DND-41 (cell line): ENCODE measurements at regions not wholly inside any gene's neighbourhood (a gene's known extent, or its start where the extent isn't known, plus 50 kb on each side); places are given as distances from the start of the nearest gene placed in this dataset.

Source experiments
- ATAC-seq: fragments of 200-7000 bp; cut with Tn5 transposase; 3 replicates; pipeline ENCODE4 v1.9.1; 2021; ENCODE audit warnings: low read depth; ENCODE audit not compliant: insufficient read depth
- DNase-seq: peaks from one replicate; pipeline ENCODE4 v3.0.0-alpha.2; 2020
- H2AFZ ChIP-seq: 2 replicates; pipeline ENCODE4 v1.6.0; 2012; ENCODE audit warnings: low read depth, low read length
- H3K27ac ChIP-seq: 2 replicates; pipeline ENCODE4 v1.5.1; 2012; ENCODE audit warnings: low read length, inconsistent platforms
- H3K27me3 ChIP-seq: fragments of 200-600 bp; sonication (generic); 2 replicates; pipeline ENCODE4 v1.6.0; 2012; ENCODE audit warnings: low read length, mild to moderate bottlenecking, inconsistent platforms; ENCODE audit not compliant: insufficient read depth, poor library complexity
- H3K36me3 ChIP-seq: 2 replicates; pipeline ENCODE4 v1.5.1; 2012; ENCODE audit warnings: low read length, inconsistent platforms; ENCODE audit not compliant: insufficient read depth
- H3K4me1 ChIP-seq: 2 replicates; pipeline ENCODE4 v1.5.1; 2012; ENCODE audit warnings: mild to moderate bottlenecking, low read length; ENCODE audit not compliant: insufficient read depth
- H3K4me2 ChIP-seq: 2 replicates; pipeline ENCODE4 v1.6.0; 2012; ENCODE audit warnings: mild to moderate bottlenecking, moderate library complexity, low read length, inconsistent platforms; ENCODE audit not compliant: insufficient read depth
- H3K4me3 ChIP-seq, 2 experiments: fragments of 200-600 bp in 1 of 2; shearing (Covaris generic) in 1 of 2; 2 replicates each; pipeline ENCODE4 v1.5.1; 2012 to 2016; ENCODE audit warnings: inconsistent platforms in 2 of 2, low read length in 2 of 2, mild to moderate bottlenecking in 2 of 2, low read depth in 1 of 2, moderate library complexity in 1 of 2
- H3K79me2 ChIP-seq: 2 replicates; pipeline ENCODE4 v1.6.0; 2012; ENCODE audit warnings: low read length, inconsistent platforms; ENCODE audit not compliant: insufficient read depth
- H3K9ac ChIP-seq: 2 replicates; pipeline ENCODE4 v1.6.0; 2012; ENCODE audit warnings: low read depth, mild to moderate bottlenecking, inconsistent platforms, low read length, moderate library complexity
- H3K9me3 ChIP-seq: 2 replicates; pipeline ENCODE4 v1.5.1; 2012; ENCODE audit warnings: low read length, moderate library complexity, mild to moderate bottlenecking, inconsistent platforms; ENCODE audit not compliant: insufficient read depth, severe bottlenecking
- H4K20me1 ChIP-seq: 2 replicates; pipeline ENCODE4 v1.6.0; 2012; ENCODE audit warnings: low read length; ENCODE audit not compliant: insufficient read depth
- EZH2 ChIP-seq: IDR thresholded peaks from 3 replicates; pipeline ENCODE4 v1.6.1; 2012; ENCODE audit warnings: borderline replicate concordance, low read depth, mild to moderate bottlenecking, moderate library complexity, low read length, inconsistent platforms; ENCODE audit not compliant: severe bottlenecking
- TF ChIP-seq, protein P1 (sequence below): IDR thresholded peaks from 2 replicates; pipeline ENCODE4 v1.5.1; 2012; ENCODE audit warnings: borderline replicate concordance, low read length, moderate library complexity, mild to moderate bottlenecking; ENCODE audit not compliant: poor library complexity, severe bottlenecking; ENCODE audit errors: extremely low read depth

DNA sequence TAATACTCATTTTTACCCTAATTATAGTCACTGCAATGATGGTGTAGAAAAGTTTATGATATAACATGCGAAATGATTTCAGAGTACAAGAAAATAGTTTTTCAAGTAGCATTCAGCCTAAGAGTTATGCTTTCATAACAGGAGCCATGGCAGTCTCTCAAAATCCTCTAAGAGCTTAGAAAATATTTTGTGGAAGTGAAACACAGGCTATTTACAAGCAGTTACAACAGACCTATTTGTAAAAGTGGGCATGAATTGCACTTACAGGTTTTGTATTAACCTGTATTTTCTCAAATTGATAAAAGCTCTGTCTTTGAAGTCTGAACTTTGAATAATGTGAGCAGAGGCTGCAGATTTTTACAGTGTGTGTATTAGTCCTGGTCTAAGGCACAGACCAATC is 523.3 kb downstream of the LRRC70 start:
- H3K79me2 ChIP-seq = no peaks in the 10 kb centered on the region
- ATAC-seq (no peak), DNase-seq (no peak)
- no peak overlapping the region for H3K9ac ChIP-seq
- H3K27ac ChIP-seq = no peak overlapping the region
- H3K4me1 ChIP-seq = no peaks in the 10 kb centered on the region
- no peaks in the 10 kb centered on the region for H4K20me1 ChIP-seq
- H3K4me3 ChIP-seq = no peak overlapping the region
- H3K36me3 ChIP-seq = no peaks in the 10 kb centered on the region
- no peak overlapping the region for H3K4me2 ChIP-seq
- no peaks in the 10 kb centered on the region for H3K9me3 ChIP-seq
- TF ChIP-seq, protein P1, sequence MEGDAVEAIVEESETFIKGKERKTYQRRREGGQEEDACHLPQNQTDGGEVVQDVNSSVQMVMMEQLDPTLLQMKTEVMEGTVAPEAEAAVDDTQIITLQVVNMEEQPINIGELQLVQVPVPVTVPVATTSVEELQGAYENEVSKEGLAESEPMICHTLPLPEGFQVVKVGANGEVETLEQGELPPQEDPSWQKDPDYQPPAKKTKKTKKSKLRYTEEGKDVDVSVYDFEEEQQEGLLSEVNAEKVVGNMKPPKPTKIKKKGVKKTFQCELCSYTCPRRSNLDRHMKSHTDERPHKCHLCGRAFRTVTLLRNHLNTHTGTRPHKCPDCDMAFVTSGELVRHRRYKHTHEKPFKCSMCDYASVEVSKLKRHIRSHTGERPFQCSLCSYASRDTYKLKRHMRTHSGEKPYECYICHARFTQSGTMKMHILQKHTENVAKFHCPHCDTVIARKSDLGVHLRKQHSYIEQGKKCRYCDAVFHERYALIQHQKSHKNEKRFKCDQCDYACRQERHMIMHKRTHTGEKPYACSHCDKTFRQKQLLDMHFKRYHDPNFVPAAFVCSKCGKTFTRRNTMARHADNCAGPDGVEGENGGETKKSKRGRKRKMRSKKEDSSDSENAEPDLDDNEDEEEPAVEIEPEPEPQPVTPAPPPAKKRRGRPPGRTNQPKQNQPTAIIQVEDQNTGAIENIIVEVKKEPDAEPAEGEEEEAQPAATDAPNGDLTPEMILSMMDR = no peak
- no peak for TF ChIP-seq EZH2
- H2AFZ ChIP-seq = no peak overlapping the region
- H3K27me3 ChIP-seq = no peaks in the 10 kb centered on the region

DNA sequence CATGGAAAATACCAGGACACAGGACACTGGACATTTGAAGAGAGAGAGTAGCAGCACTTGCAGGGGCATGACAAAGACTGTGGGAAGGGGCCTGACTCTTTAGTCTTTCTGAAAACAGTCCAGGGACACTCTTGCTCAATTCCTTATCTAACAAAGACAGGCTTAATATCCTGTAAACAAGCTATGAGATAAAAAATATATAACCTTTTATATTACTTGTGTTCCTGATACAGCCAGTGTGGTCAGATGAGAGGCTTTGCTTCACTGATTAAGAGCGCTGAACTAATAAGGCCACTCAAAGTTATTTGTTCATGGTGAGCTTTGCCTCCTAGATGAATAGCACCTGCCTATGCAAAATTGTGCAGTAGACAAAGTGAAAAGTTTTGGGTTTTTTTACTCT is 518.7 kb downstream of the LRRC70 start:
- Histone ChIP-seq H3K27me3 (no peaks in the 10 kb centered on the region), H3K4me2 (no peak overlapping the region), H3K79me2 (no peaks in the 10 kb centered on the region), H2AFZ (no peak overlapping the region), H3K4me1 (no peaks in the 10 kb centered on the region), H3K4me3 (no peak overlapping the region), H3K27ac (no peak overlapping the region), H3K9me3 (no peaks in the 10 kb centered on the region), H3K36me3 (no peaks in the 10 kb centered on the region), H3K9ac (no peak overlapping the region), H4K20me1 (no peaks in the 10 kb centered on the region)
- TF ChIP-seq, protein P1 = no peak
- no peak for DNase-seq
- no peak for ATAC-seq

DNA sequence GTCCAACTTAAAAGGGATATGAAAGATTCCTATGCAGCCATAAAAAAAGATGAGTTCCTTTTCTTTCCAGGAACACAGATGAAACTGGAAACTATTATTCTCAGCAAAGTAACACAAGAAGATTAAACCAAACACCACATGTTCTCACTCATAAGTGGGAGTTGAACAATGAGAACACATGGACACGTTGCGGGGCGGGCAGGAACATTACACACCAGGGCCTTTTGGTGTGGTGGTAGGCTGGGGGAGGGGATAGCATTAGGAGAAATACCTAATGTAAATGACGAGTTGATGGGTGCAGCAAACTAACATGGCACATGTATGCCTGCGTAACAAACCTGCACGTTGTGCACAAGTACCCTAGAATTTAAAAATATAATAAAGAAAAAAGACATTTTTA is 516.1 kb downstream of the LRRC70 start:
- DNase-seq = no peak
- ATAC-seq = no peak
- no peak overlapping the region for H3K4me2 ChIP-seq

More for the DNA sequence above, 516.1 kb downstream of the LRRC70 start:
- H3K9ac ChIP-seq = no peak overlapping the region
- H3K79me2 ChIP-seq = no peaks in the 10 kb centered on the region
- no peaks in the 10 kb centered on the region for H4K20me1 ChIP-seq
- TF ChIP-seq, protein P1 = no peak
- no peak for TF ChIP-seq EZH2
- no peaks in the 10 kb centered on the region for H3K9me3 ChIP-seq
- H3K27me3 ChIP-seq = no peaks in the 10 kb centered on the region
- H2AFZ ChIP-seq = no peak overlapping the region
- H3K4me1 ChIP-seq = no peaks in the 10 kb centered on the region
- H3K27ac ChIP-seq = no peak overlapping the region
- H3K4me3 ChIP-seq = no peak overlapping the region
- H3K36me3 ChIP-seq = no peaks in the 10 kb centered on the region
